ENCODE measurements at regions not wholly inside any gene's neighbourhood (a gene's known extent, or its start where the extent isn't known, plus 50 kb on each side); places are given as distances from the start of the nearest gene placed in this dataset.

GRCh38 chr11:16610738-16611388, 127.6 kb upstream of the C11orf58 start:
- DNase-seq (ENCODE audit: low read depth in 1 of 2, low spot score in 1 of 2) (no peak), FAIRE-seq (no peak), ATAC-seq (no peak)
- Histone ChIP-seq H3K9me3 (no peaks in the 10 kb centered on the region), H3K4me2 (no peak overlapping the region), H3K4me1 (peaks cover 23% of the 10 kb centered on the region), H3K27ac (no peak overlapping the region), H3K4me3 (no peak overlapping the region)
- TF ChIP-seq BHLHE40 (IDR thresholded peaks at IDR 0.05; ENCODE audit: low read depth, low read length) (no peak), EHMT2 (IDR thresholded peaks at IDR 0.05; ENCODE audit: low read depth) (no peak), HDAC2 (IDR thresholded peaks at IDR 0.05) (no peak), RNF2 (IDR thresholded peaks at IDR 0.05; ENCODE audit: borderline replicate concordance, low read depth) (no peak), ZFP36 (IDR thresholded peaks at IDR 0.05; ENCODE audit: borderline replicate concordance, partially characterized antibody) (no peak), ATOH8 (CRISPR knock-in tag; IDR thresholded peaks at IDR 0.05; ENCODE audit: low read depth) (no peak), KDM5A (IDR thresholded peaks at IDR 0.05) (no peak), RCOR1 (IDR thresholded peaks at IDR 0.05; ENCODE audit: low read depth, low read length) (no peak), ESRRA (IDR thresholded peaks at IDR 0.05; ENCODE audit: borderline replicate concordance, low read length) (no peak), EP300 (IDR thresholded peaks at IDR 0.05) (no peak), USF2 (IDR thresholded peaks at IDR 0.05) (no peak), PHF8 (IDR thresholded peaks at IDR 0.05; ENCODE audit: borderline replicate concordance, low read depth) (no peak), HOXB5 (CRISPR knock-in tag; IDR thresholded peaks at IDR 0.05) (no peak), RARB (CRISPR knock-in tag; IDR thresholded peaks at IDR 0.05) (no peak), REST (IDR thresholded peaks at IDR 0.05) (no peak), GATA3 (IDR thresholded peaks at IDR 0.05; ENCODE audit: borderline replicate concordance) (no peak), KDM1A (IDR thresholded peaks at IDR 0.05; ENCODE audit: low read depth) (no peak)
- ChIA-PET POLR2A (no interaction called here), CTCF (no interaction called here)
- WGBS (ENCODE audit: missing lambda C conversion rate) = 81% methylated on average over 39 of the region's 39 CpGs

- 86% methylated on average over 23 of the region's 23 CpGs for WGBS (ENCODE audit: missing lambda C conversion rate)
- no peak for TF ChIP-seq RCOR1 (IDR thresholded peaks at IDR 0.05; ENCODE audit: low read depth, low read length)
- TF ChIP-seq NR3C1 (IDR thresholded peaks at IDR 0.05) = no peak
- TF ChIP-seq NPAS2 (CRISPR knock-in tag; IDR thresholded peaks at IDR 0.05; ENCODE audit: borderline replicate concordance) = no peak
- TF ChIP-seq HDAC2 (IDR thresholded peaks at IDR 0.05) = no peak
- TF ChIP-seq HMGXB4 (CRISPR knock-in tag; IDR thresholded peaks at IDR 0.05; ENCODE audit: borderline replicate concordance) = no peak
- no peak for TF ChIP-seq RNF2 (IDR thresholded peaks at IDR 0.05; ENCODE audit: borderline replicate concordance, low read depth)
- no peak for TF ChIP-seq POLR2A (IDR thresholded peaks at IDR 0.05; ENCODE audit: low read length)
- no peak for TF ChIP-seq ZC3H11A (IDR thresholded peaks at IDR 0.05)
- no peak for TF ChIP-seq CBX8 (IDR thresholded peaks at IDR 0.05)
- TF ChIP-seq CHD2 (IDR thresholded peaks at IDR 0.05; ENCODE audit: low read length, partially characterized antibody) = no peak
- no peak for TF ChIP-seq HES2 (IDR thresholded peaks at IDR 0.05)
- no peak for TF ChIP-seq POLR2AphosphoS2 (conservative IDR thresholded peaks at IDR 0.05; ENCODE audit: low read length)
- Histone ChIP-seq H3K27ac (no peak overlapping the region), H3K9me3 (no peaks in the 10 kb centered on the region), H3K4me1 (peaks cover 23% of the 10 kb centered on the region), H3K4me3 (no peak overlapping the region), H3K4me2 (no peak overlapping the region)
- FAIRE-seq (no peak), DNase-seq (ENCODE audit: low read depth in 1 of 2, low spot score in 1 of 2) (no peak), ATAC-seq (no peak)
- ChIA-PET POLR2A (no interaction called here), CTCF (interaction anchor here (1.0 kb wide), 1 partner anchor 22 kb away, joined by 3 read pairs; no protein-coding TSS in a partner anchor)
Observed at GRCh38 chr11:16610213-16610737, 128.2 kb upstream of the C11orf58 start.

Measured in A549 (cell line).